ENCODE measurements at regions not wholly inside any gene's neighbourhood (a gene's known extent, or its start where the extent isn't known, plus 50 kb on each side); places are given as distances from the start of the nearest gene placed in this dataset.

- TF ChIP-seq MAX (IDR thresholded peaks at IDR 0.05) (no peak), HNF4G (IDR thresholded peaks at IDR 0.05) (no peak)
Observed at GRCh38 chr6:91509711-91510110, 922.8 kb upstream of the MAP3K7 start (continued).

DNA sequence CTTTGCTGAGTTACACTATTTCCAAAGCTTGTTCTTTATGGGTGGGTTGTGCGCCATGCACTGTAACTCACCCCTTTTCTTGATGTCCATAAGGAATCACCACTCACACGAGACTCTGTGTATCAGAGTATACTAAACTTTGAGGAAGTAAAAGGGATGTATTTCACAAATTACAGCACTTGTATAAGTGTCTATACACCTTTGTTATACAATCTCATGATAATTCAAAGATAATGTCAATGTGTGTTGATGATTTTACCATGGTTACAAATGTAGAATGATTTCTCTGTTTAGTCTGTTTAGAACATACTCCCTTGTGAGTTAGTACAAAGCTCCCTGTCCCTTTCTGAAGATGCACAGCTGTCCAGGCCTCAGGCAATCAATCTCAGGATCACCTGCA lies 922.2 kb upstream of the MAP3K7 start:
- TF ChIP-seq EGR1 (IDR thresholded peaks at IDR 0.05; ENCODE audit: low read depth in 2 of 2) (no peak), HNF4G (IDR thresholded peaks at IDR 0.05) (no peak), RAD21 (IDR thresholded peaks at IDR 0.05) (no peak), NR2F2 (IDR thresholded peaks at IDR 0.05) (no peak), ZBTB33 (IDR thresholded peaks at IDR 0.05) (no peak), RXRA (IDR thresholded peaks at IDR 0.05) (no peak), TAF1 (conservative IDR thresholded peaks at IDR 0.05) (no peak), FOXA2 (IDR thresholded peaks at IDR 0.05) (no peak), ATF3 (IDR thresholded peaks at IDR 0.05) (no peak), HNF4A (conservative IDR thresholded peaks at IDR 0.05) (no peak), JUND (IDR thresholded peaks at IDR 0.05) (no peak), FOXA1 (IDR thresholded peaks at IDR 0.05) (no peak)
- Histone ChIP-seq H3K36me3 (ENCODE audit: control insufficient read depth in 4 of 4, insufficient read depth in 3 of 4, low read depth in 1 of 4, low read length in 3 of 4) (no peaks in the 10 kb centered on the region), H3K9me3 (ENCODE audit: control insufficient read depth in 4 of 4, low read length in 3 of 4) (no peaks in the 10 kb centered on the region), H3K27me3 (ENCODE audit: control insufficient read depth in 4 of 4, insufficient read depth in 4 of 4, low read length in 3 of 4) (no peaks in the 10 kb centered on the region), H3K27ac (ENCODE audit: low read depth in 1 of 2, low read length in 2 of 2) (no peak overlapping the region), H3K4me3 (ENCODE audit: low read depth in 1 of 3, low read length in 3 of 3) (no peak overlapping the region), H3K9ac (ENCODE audit: low read depth in 1 of 2, low read length in 2 of 2) (no peak overlapping the region), H3K4me1 (ENCODE audit: control insufficient read depth in 4 of 4, insufficient read depth in 4 of 4, low read length in 3 of 4) (no peaks in the 10 kb centered on the region)
- WGBS, result 82% methylated on average over 2 of the region's 2 CpGs
- DNase-seq (ENCODE audit: low spot score), result no peak

DNA sequence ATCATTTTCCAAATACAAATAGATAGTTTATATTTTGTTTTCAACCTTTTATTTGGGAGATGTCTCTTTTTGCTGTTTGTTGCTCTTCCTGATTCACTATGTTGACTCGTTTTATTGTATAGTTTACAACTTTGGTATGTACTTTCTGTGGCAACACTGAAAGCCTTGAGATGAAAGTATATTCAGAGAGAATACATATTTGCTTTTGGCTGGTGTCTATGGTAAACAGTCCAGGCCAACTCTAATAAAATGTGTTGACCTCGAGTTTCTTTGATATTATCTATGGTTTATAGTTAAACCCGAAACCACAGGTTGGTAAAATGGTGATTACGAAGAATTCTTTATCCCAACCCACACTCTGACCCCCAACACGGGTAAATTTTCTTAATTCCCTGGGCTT lies 919.6 kb upstream of the MAP3K7 start:
- TF ChIP-seq RAD21 (IDR thresholded peaks at IDR 0.05), result no peak
- TF ChIP-seq RXRA (IDR thresholded peaks at IDR 0.05), result no peak
- no peak for TF ChIP-seq ZBTB33 (IDR thresholded peaks at IDR 0.05)
- TF ChIP-seq NR2F2 (IDR thresholded peaks at IDR 0.05), result no peak
- no peak for TF ChIP-seq HNF4A (conservative IDR thresholded peaks at IDR 0.05)
- TF ChIP-seq FOXA1 (IDR thresholded peaks at IDR 0.05), result no peak
- no peak for TF ChIP-seq SP1 (IDR thresholded peaks at IDR 0.05)
- no peak for TF ChIP-seq EGR1 (IDR thresholded peaks at IDR 0.05; ENCODE audit: low read depth in 2 of 2)
- TF ChIP-seq ATF3 (IDR thresholded peaks at IDR 0.05), result no peak
- no peak for TF ChIP-seq MAX (IDR thresholded peaks at IDR 0.05)
- no peak for TF ChIP-seq HNF4G (IDR thresholded peaks at IDR 0.05)
- TF ChIP-seq, protein P1, sequence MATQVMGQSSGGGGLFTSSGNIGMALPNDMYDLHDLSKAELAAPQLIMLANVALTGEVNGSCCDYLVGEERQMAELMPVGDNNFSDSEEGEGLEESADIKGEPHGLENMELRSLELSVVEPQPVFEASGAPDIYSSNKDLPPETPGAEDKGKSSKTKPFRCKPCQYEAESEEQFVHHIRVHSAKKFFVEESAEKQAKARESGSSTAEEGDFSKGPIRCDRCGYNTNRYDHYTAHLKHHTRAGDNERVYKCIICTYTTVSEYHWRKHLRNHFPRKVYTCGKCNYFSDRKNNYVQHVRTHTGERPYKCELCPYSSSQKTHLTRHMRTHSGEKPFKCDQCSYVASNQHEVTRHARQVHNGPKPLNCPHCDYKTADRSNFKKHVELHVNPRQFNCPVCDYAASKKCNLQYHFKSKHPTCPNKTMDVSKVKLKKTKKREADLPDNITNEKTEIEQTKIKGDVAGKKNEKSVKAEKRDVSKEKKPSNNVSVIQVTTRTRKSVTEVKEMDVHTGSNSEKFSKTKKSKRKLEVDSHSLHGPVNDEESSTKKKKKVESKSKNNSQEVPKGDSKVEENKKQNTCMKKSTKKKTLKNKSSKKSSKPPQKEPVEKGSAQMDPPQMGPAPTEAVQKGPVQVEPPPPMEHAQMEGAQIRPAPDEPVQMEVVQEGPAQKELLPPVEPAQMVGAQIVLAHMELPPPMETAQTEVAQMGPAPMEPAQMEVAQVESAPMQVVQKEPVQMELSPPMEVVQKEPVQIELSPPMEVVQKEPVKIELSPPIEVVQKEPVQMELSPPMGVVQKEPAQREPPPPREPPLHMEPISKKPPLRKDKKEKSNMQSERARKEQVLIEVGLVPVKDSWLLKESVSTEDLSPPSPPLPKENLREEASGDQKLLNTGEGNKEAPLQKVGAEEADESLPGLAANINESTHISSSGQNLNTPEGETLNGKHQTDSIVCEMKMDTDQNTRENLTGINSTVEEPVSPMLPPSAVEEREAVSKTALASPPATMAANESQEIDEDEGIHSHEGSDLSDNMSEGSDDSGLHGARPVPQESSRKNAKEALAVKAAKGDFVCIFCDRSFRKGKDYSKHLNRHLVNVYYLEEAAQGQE (IDR thresholded peaks at IDR 0.05), result no peak
- TF ChIP-seq YY1 (IDR thresholded peaks at IDR 0.05), result no peak
- TF ChIP-seq, protein P2, sequence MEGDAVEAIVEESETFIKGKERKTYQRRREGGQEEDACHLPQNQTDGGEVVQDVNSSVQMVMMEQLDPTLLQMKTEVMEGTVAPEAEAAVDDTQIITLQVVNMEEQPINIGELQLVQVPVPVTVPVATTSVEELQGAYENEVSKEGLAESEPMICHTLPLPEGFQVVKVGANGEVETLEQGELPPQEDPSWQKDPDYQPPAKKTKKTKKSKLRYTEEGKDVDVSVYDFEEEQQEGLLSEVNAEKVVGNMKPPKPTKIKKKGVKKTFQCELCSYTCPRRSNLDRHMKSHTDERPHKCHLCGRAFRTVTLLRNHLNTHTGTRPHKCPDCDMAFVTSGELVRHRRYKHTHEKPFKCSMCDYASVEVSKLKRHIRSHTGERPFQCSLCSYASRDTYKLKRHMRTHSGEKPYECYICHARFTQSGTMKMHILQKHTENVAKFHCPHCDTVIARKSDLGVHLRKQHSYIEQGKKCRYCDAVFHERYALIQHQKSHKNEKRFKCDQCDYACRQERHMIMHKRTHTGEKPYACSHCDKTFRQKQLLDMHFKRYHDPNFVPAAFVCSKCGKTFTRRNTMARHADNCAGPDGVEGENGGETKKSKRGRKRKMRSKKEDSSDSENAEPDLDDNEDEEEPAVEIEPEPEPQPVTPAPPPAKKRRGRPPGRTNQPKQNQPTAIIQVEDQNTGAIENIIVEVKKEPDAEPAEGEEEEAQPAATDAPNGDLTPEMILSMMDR (IDR thresholded peaks at IDR 0.05; ENCODE audit: low read depth, low read length, missing input control), result no peak
- no peak for TF ChIP-seq JUND (IDR thresholded peaks at IDR 0.05)
- no peak for TF ChIP-seq GABPA (IDR thresholded peaks at IDR 0.05 in 1 of 2, conservative IDR thresholded peaks at IDR 0.05 in 1 of 2)
- no peak for TF ChIP-seq FOXA2 (IDR thresholded peaks at IDR 0.05)
- no peak overlapping the region for H3K4me3 ChIP-seq (ENCODE audit: low read depth in 1 of 3, low read length in 3 of 3)
- 74% methylated on average over 5 of the region's 5 CpGs for WGBS
- no peaks in the 10 kb centered on the region for H3K27me3 ChIP-seq (ENCODE audit: control insufficient read depth in 4 of 4, insufficient read depth in 4 of 4, low read length in 3 of 4)
- no peaks in the 10 kb centered on the region for H3K36me3 ChIP-seq (ENCODE audit: control insufficient read depth in 4 of 4, insufficient read depth in 3 of 4, low read depth in 1 of 4, low read length in 3 of 4)
- H3K9ac ChIP-seq (ENCODE audit: low read depth in 1 of 2, low read length in 2 of 2), result no peak overlapping the region
- no peak overlapping the region for H3K27ac ChIP-seq (ENCODE audit: low read depth in 1 of 2, low read length in 2 of 2)
- DNase-seq (ENCODE audit: low spot score), result no peak
- H3K9me3 ChIP-seq (ENCODE audit: control insufficient read depth in 4 of 4, low read length in 3 of 4), result no peaks in the 10 kb centered on the region
- no peaks in the 10 kb centered on the region for H3K4me1 ChIP-seq (ENCODE audit: control insufficient read depth in 4 of 4, insufficient read depth in 4 of 4, low read length in 3 of 4)

Measured in liver (tissue), 8 donors.